ENCODE measurements at regions not wholly inside any gene's neighbourhood (a gene's known extent, or its start where the extent isn't known, plus 50 kb on each side); places are given as distances from the start of the nearest gene placed in this dataset.

- no peak for TF ChIP-seq POLR2A (IDR thresholded peaks at IDR 0.05)
- no peak for TF ChIP-seq CTCF (IDR thresholded peaks at IDR 0.05)
Measured at GRCh38 chr10:111852801-111853200, 330.8 kb downstream of the GPAM start.
